GM04503 (cell line): ENCODE measurements at regions not wholly inside any gene's neighbourhood (a gene's known extent, or its start where the extent isn't known, plus 50 kb on each side); places are given as distances from the start of the nearest gene placed in this dataset.
"Not testable (repeated sequence)": the region's sequence is repeated elsewhere in the genome, so short reads cannot be mapped to it uniquely, and the experiment has no call there.

ENCODE experiments used
- DNase-seq: peaks from one replicate; pipeline ENCODE4 v3.0.0-alpha.2; 2012; ENCODE audit warnings: low read depth

GRCh38 chr3:115254492-115255196, 107.6 kb upstream of the ZBTB20 start:
- no peak for DNase-seq

GRCh38 chr3:115255197-115255585, 108.1 kb upstream of the ZBTB20 start:
- no peak for DNase-seq

- DNase-seq = no peak
These were observed 123.8 kb upstream of the ZBTB20 start for GRCh38 chr3:115270849-115271248.

- DNase-seq = no peak
These were observed 125.1 kb upstream of the ZBTB20 start for GRCh38 chr3:115272036-115272824.

- no peak for DNase-seq
These were observed 128.8 kb upstream of the ZBTB20 start for GRCh38 chr3:115275896-115276295.

- DNase-seq = peak; percentile 63
These were observed 132.9 kb upstream of the ZBTB20 start for GRCh38 chr3:115279939-115280338.

GRCh38 chr3:115280506-115280905, 133.4 kb upstream of the ZBTB20 start:
- no peak for DNase-seq

GRCh38 chr3:115281697-115282675, 134.9 kb upstream of the ZBTB20 start:
- no peak for DNase-seq

- DNase-seq = no peak
These were observed 137.9 kb upstream of the ZBTB20 start for GRCh38 chr3:115284980-115285379.

GRCh38 chr3:115286529-115287197, 139.6 kb upstream of the ZBTB20 start:
- no peak for DNase-seq

GRCh38 chr3:115287198-115287597, 140.1 kb upstream of the ZBTB20 start:
- DNase-seq = no peak

GRCh38 chr3:115292131-115292530, 145.0 kb upstream of the ZBTB20 start:
- no peak for DNase-seq

- DNase-seq = no peak
These were observed 145.6 kb upstream of the ZBTB20 start for GRCh38 chr3:115292677-115293165.

GRCh38 chr3:115293321-115293720, 146.2 kb upstream of the ZBTB20 start:
- DNase-seq = no peak

GRCh38 chr3:115301364-115301860, 154.3 kb upstream of the ZBTB20 start:
- no peak for DNase-seq

GRCh38 chr3:115317953-115318352, 170.9 kb upstream of the ZBTB20 start:
- not testable (repeated sequence) for DNase-seq

- DNase-seq = peak; percentile 71
These were observed 174.3 kb upstream of the ZBTB20 start for GRCh38 chr3:115321400-115321805.

GRCh38 chr3:115322901-115323300, 175.8 kb upstream of the ZBTB20 start:
- no peak for DNase-seq

- no peak for DNase-seq
These were observed 176.3 kb upstream of the ZBTB20 start for GRCh38 chr3:115323380-115323779.

GRCh38 chr3:115324056-115324455, 177.0 kb upstream of the ZBTB20 start:
- DNase-seq = no peak

- DNase-seq = no peak
These were observed 178.5 kb upstream of the ZBTB20 start for GRCh38 chr3:115325539-115325938.
